Astrocyte (in vitro differentiated cells and primary cell): ENCODE measurements at regions not wholly inside any gene's neighbourhood (a gene's known extent, or its start where the extent isn't known, plus 50 kb on each side); places are given as distances from the start of the nearest gene placed in this dataset.

Experiments
- EZH2 ChIP-seq: IDR thresholded peaks from 2 replicates; pipeline ENCODE4 v1.6.1; 2012; ENCODE audit warnings: mild to moderate bottlenecking, low read length, inconsistent platforms; ENCODE audit not compliant: insufficient read depth
- TF ChIP-seq, protein P1 (sequence below): IDR thresholded peaks from 2 replicates; pipeline ENCODE4 v1.5.1; 2011; ENCODE audit warnings: low read depth, mild to moderate bottlenecking, inconsistent platforms, low read length, moderate library complexity; ENCODE audit not compliant: insufficient read depth

DNA sequence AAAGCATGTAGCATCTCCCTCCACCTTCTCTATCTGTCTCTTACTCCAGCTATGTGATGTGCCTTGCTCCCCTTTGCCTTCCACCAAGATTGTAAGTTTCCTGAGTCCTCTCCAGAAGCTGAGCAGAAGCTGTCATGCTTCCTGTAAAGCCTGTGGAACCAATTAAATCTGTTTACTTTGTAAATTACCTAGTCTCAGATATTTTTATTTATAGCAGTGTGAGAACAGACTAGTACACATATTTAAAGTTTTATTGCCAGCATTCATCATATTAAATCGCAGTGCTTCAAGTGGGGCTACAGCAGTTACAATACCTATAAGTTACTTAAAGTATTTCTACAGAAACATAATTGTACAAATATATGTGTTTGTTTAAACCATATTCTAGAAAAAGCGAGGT is 973.1 kb downstream of the SLC16A7 start:
- TF ChIP-seq, protein P1, sequence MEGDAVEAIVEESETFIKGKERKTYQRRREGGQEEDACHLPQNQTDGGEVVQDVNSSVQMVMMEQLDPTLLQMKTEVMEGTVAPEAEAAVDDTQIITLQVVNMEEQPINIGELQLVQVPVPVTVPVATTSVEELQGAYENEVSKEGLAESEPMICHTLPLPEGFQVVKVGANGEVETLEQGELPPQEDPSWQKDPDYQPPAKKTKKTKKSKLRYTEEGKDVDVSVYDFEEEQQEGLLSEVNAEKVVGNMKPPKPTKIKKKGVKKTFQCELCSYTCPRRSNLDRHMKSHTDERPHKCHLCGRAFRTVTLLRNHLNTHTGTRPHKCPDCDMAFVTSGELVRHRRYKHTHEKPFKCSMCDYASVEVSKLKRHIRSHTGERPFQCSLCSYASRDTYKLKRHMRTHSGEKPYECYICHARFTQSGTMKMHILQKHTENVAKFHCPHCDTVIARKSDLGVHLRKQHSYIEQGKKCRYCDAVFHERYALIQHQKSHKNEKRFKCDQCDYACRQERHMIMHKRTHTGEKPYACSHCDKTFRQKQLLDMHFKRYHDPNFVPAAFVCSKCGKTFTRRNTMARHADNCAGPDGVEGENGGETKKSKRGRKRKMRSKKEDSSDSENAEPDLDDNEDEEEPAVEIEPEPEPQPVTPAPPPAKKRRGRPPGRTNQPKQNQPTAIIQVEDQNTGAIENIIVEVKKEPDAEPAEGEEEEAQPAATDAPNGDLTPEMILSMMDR: no peak
- TF ChIP-seq EZH2: no peak
